ENCODE measurements at regions not wholly inside any gene's neighbourhood (a gene's known extent, or its start where the extent isn't known, plus 50 kb on each side); places are given as distances from the start of the nearest gene placed in this dataset.

- no peak for DNase-seq (ENCODE audit: low spot score)
Measured at GRCh38 chr9:121569266-121569648, 69.6 kb upstream of the GGTA1 start.

- DNase-seq (ENCODE audit: low spot score), result no peak
Measured at GRCh38 chr9:121572581-121572980, 72.9 kb upstream of the GGTA1 start.

DNA sequence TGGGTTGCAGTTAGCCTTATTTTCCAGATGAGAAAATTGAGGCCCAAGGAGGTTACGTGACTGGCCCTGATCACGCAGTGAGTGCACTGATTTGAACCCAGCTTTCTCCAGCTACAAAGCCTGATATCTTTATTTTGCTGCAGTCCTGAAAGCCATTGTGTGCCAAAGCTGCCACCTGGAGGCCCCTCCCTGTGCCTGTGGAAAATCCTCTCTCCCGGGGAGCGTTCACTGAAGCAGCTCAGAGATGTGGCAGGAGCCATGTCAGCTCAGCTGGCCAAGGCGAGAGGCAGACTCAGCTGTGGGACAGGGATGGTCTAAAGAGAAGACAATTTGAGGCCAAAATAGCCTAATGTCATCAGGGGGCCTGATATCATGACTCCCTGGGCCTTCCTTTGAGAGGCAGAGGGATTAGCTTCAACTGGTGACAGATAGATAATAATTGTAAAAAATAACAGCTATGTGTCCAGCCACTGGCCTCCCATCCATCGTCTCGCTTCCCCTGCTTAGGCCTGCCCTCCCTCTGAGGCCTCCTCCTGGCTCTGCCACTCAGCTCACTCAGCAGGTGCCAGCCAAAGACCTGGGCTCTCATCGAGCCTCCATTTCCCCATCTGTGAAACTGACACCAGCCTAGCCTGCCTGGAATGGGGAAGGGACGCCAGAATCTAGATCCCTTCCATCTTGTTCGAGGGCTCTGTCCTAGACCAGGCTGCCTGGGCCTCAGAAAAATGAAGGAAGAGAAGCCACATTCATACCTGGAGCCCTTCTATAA lies 74.3 kb upstream of the GGTA1 start:
- DNase-seq (ENCODE audit: low spot score), result no peak

DNA sequence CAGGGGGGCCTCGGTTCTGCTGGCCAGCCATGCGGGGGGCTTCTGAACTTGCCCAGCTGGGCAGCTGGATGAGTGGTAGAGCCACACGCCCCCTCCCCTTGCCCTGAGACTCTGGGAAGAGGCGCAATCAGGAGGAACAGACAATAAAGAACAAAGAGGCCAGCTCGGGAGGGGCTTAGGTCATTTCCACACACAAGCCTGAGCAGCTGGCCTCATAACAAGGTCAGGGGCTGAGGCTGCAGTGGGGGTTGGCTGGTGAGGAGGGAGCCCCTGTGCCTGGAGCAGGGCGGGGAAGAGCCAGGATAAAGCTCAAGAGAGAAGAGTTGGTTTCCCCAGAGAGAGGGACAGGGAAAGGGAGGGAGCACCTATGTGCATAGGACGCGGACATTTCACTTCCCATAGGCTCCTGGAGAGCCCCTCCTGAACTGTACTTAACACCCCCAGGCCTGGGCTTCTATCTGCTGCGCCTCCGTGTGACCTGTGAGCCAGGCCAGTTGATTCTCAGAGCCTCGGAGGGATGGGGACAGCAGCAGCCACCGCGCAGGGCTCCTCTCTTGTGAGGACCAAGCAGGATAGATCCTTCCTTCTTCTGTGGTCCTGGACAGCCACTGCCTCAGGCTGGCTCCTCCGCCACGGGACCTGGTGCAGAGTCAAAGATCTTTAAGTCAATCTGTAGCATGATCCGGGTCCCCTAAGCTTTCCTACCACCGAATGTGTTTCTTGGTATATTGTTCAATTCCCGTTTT lies 75.3 kb upstream of the GGTA1 start:
- no peak for DNase-seq (ENCODE audit: low spot score)

DNA sequence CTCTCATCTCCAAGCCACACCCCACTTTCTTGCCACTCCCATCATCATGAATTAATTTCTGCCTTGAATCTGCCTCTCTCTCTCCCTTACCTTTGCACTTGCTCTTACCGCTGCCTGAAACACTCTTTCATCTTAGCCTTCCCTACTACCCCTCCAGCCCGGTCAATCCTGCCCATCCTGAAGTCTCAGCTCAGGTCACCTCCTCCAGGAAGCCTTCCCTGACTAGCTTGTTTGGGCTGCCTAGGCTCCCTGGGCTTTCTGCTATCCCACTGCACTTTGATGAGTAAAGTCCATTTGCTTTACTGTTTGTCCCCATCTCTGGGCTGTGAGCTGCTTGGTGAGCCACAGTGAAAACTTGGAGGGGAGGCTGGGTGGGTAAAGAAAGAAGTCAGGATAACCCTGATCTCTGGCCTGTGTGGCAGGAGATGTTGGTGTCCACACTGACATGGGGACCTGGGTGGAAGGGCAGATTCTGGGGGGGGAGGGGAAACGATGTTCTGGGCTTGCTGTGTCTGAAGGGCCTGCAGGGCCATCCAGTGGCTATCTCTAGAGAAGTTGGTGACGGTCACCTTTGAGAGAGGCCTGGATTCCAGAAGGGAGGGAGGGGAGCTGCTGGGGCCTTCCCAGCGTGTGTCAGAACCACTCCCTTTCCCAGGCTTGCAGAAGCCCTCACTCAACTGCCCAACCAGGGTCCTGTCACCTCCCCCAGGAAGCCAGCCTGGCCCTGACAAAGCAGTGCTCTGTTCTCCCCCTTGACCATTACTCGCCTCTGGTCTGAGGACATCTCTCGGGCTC lies 75.0 kb upstream of the DAB2IP start:
- DNase-seq (ENCODE audit: low spot score), result no peak

GRCh38 chr9:121577166-121577565 lies 74.3 kb upstream of the DAB2IP start:
- DNase-seq (ENCODE audit: low spot score), result no peak

DNA sequence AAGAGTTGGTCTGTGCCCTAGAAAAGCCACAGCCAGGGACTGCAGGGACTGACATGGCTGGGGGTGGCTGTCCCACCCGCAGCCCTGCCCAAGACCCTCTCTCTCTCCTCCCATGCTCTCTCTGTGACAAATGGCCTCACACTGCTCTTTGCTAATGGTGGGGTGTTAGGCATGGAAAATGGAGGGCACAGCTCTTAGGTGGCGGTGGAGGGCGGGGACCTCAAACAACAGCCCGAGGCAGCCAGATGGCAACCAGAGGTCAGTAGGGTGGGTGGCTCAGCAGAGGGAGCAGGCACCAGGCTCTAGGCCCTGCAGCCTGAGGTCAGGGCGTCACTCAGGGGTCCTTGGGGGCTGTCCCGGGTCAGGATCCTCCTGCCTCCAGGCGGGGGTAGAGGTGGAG lies 73.9 kb upstream of the DAB2IP start:
- DNase-seq (ENCODE audit: low spot score), result no peak

DNA sequence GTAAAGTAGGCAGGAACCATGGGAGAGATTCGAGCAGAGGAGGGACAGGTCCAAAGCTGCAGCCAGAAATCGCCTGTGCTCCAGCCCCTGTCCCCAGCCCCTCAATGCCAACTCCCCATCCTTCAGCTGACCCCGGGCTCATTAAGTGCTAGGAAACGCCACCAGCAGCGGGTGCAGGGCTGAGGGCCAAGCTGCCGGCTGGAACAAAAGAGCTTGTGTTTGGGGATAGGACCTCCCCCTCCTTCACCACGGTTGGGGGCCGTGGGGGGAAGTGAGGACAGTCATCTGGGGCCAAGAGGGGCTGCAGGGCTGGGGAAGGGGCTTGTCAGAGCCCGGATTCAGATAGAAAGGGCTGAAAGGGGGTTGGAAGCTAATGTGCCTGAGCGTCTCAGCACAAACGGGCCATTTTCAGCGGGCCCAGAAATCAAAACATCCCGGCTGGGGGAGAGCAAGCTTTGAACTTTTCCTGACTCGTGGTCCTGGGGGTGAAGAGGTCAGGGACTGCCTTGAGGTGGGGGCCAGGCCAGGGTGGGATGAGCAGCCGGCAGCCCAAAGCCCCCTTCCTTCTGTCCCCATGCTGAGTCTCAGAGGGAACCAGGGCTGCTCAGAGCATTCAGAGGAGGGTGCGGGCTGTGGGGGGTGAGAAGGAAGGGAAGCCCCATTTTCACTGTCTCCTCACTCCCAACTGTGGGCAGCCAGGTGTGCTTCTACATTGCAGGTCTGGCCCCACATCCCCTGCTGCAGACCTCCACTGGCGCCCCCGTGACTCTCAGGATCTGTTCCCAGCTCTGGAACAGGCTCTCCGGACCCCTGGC lies 69.4 kb upstream of the DAB2IP start:
- DNase-seq (ENCODE audit: low spot score), result no peak

GRCh38 chr9:121582641-121583040 lies 68.8 kb upstream of the DAB2IP start:
- DNase-seq (ENCODE audit: low spot score), result no peak

DNA sequence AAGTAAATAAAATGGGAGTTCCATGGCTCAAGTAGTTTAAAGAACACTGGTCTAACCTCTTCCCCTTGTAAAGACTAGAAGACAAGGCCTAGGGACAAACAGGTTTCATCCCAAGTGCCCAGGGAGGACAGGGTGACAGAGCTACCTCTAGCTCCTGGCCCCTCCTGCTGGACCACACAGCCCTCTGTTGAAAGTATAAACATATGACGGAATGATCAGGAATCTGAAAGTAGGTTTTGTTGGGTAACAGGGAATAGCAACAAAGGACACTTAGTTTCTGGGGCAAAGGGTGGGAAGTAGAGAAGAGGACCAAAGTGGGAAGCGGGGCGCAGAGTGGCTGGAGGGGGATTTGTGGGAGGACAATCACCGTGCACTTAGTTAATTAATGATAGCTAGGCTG lies 67.0 kb upstream of the DAB2IP start:
- no peak for DNase-seq (ENCODE audit: low spot score)

DNA sequence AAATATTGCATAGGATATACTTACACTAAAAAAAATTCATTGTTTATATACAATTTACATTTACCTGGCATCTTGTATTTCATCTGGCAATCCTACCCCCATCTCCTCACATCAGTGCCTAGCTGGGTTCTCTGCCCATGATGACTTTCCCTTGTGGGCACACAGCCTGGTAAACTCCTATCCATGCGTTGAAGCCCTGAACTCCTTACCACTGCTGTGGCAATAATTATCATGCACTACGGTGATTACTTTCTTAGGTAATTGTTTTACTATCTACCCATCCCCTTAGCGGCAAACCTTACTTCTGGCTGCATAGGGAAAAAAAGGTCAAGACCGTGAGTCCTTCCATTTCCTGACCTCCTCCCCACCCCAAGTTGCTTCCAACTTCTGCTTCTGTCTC lies 63.6 kb upstream of the DAB2IP start:
- DNase-seq (ENCODE audit: low spot score), result no peak

GRCh38 chr9:121589986-121590385 lies 61.4 kb upstream of the DAB2IP start:
- DNase-seq (ENCODE audit: low spot score), result no peak

- no peak for DNase-seq (ENCODE audit: low spot score)
Measured at GRCh38 chr9:121592265-121592664, 59.2 kb upstream of the DAB2IP start.

DNA sequence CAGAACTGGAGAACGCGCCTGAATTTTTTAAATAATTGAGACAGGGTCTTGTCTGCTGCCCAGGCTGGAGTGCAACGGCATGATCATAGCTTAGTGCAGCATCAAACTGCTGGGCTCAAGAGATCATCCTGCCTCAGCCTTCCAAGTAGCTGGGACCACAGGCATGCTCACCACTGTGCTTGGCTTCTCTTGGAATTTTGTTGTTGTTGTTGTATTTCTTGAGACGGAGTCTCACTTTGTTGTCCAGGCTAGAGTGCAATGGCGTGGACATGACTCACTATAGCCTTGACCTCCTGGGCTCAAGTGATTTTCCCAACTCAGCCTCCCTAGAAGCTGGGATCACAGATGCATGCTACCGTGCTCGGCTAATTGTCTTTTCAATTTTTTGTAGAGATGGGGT lies 58.4 kb upstream of the DAB2IP start:
- DNase-seq (ENCODE audit: low spot score), result no peak

- DNase-seq (ENCODE audit: low spot score), result no peak
Measured at GRCh38 chr9:121596515-121596914, 54.9 kb upstream of the DAB2IP start.

DNA sequence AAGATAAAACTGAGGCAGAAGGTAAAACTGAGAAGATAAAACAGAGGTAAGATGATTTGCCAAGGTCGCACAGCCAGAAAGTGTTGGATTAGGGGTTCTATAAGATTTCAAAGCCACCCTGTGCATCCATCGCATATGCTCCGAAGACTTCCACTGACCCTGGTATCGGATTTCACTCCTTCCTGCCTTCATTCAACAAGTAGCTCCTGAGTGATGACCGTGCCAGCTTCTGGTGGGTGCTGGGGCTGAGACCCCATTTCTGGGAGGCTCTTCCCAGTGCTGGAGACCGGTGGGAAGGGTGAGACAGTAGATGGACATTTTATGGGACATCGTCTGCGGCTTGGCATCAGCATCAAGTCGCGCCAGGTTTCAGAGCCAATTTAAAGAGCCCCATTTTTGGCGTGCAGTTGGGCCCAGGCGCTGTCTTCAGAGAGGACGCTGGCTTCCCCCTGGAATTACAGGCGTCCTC lies 53.7 kb upstream of the DAB2IP start:
- DNase-seq (ENCODE audit: low spot score), result no peak

DNA sequence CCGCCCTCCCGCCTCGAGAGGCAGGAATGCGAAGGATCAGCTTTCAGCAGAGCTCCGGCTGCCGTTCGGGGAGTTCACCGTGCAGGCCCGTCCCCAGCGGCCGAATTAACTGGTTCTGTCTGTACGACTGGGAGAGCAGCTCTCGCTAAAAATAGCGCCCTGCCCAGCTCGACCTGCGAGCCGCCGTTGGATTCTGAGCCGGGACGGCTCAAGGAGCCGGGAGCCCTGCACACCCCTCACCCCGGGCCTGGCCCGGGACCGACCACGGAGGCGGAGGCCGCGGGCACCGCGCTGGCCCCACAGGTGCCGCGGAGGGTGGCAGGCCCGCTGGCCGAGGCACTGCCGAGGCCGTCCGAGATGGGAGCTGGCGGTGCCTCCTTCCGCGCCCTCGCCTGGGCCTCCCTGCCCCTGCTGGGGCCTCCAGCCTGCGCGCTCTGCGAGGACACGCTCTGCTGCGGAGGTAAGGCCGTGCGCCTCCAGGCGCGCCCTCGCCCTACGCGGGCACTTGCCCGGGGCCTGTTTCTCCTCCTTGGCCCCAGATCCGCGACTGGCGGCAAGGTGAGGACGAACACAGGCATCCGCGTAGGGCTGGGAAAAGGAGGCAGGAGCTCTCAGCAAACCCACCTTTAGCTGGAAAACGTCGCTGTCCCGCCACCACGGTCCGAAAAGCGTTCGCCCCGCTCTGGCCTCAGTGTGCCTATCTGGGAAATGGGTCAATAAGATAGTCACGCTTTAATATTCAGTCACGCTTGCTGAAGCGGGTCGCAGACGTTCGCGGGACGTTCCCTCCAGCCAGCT lies 53.1 kb upstream of the DAB2IP start:
- peak; percentile 87 for DNase-seq (ENCODE audit: low spot score)

- DNase-seq (ENCODE audit: low spot score), result peak; percentile 78
Measured at GRCh38 chr9:121598965-121599871, 52.2 kb upstream of the DAB2IP start.

DNA sequence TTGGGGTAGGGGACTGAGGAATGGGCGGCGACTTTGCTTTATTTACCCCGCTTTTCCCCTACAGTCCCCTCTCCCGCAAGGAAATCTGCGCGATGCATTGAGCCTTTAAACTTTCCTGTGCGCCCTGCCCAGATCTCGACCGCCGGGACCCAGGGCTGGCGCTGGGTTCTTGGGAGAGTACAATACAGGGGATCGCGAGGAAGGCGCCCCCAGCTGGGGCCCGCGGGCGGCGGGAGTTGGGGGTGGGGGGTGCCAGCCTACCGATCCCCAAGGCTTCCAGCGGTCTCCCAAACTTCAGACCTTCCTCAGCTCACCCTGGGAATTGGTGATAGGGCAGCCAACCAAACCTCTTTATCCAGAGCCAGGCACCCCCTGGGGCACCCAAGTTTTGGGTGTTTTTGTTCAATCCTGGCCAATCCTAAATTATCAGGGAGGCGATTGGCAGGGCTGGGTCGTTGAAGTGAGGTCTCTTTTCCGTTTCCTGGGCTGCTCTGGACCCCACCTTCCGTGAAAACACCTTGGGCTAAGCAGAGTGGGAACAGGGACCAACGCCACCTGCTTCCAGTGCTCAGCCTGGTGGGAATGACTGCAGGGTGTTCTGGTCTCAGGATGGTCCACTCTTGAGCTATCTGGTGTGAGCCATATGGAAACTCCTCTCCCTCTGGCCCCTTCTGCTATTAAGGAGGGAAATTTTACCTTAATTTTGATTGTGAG lies 51.4 kb upstream of the DAB2IP start:
- no peak for DNase-seq (ENCODE audit: low spot score)

Measured in mucosa of gallbladder (tissue), 1 donor.